ENCODE measurements at regions not wholly inside any gene's neighbourhood (a gene's known extent, or its start where the extent isn't known, plus 50 kb on each side); places are given as distances from the start of the nearest gene placed in this dataset.
A peak's percentile ranks its signal among the peaks of the same experiment; 100 is the strongest.
"Not testable (repeated sequence)": the region's sequence is repeated elsewhere in the genome, so short reads cannot be mapped to it uniquely, and the experiment has no call there.

DNA sequence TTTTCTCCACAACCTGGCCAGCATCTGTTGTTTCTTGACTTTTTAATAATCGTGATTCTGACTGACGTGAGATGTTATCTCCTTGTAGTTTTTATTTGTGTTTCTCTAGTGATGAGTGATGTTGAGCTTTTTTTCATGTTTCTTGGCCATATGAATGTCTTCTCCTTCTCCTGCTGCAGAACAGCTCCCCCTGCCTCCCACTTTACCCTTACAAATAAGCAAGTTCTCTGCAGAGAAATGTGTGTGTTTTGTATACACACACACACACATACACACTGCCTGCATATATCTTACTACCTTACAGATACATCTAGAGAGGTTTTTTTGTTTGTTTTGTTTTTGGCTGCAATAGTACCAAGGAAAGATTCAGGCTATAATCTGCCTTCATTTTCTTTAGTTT, 88.7 kb upstream of the PHF24 start:
- intact Hi-C loops (cut with DNase I): no loop called here

DNA sequence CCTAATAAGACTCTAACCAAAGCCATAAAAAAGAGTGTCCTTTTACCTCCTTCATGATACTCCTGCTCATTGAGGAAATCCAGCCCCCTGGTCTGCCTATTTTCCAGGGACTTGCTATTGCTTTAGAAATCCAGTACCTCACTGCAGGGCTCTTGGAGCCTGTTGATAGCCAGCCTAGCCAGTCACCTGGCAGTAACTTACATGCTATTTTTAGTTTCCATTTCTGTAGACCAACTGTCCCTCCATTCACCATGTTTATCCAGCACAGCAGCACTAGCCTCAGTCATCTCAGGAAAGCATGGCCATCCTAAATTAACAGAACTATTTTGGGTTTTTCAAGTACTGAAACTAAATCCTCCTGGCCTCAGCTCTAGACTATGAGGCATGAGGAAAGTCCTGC, 91.5 kb upstream of the PHF24 start:
- no peak overlapping the region for H3K27ac ChIP-seq (replicated peaks in 1 of 4)
- TF ChIP-seq POLR2AphosphoS5 (IDR thresholded peaks at IDR 0.05): no peak
- no peak for TF ChIP-seq EP300 (IDR thresholded peaks at IDR 0.05)
- TF ChIP-seq, protein P1, sequence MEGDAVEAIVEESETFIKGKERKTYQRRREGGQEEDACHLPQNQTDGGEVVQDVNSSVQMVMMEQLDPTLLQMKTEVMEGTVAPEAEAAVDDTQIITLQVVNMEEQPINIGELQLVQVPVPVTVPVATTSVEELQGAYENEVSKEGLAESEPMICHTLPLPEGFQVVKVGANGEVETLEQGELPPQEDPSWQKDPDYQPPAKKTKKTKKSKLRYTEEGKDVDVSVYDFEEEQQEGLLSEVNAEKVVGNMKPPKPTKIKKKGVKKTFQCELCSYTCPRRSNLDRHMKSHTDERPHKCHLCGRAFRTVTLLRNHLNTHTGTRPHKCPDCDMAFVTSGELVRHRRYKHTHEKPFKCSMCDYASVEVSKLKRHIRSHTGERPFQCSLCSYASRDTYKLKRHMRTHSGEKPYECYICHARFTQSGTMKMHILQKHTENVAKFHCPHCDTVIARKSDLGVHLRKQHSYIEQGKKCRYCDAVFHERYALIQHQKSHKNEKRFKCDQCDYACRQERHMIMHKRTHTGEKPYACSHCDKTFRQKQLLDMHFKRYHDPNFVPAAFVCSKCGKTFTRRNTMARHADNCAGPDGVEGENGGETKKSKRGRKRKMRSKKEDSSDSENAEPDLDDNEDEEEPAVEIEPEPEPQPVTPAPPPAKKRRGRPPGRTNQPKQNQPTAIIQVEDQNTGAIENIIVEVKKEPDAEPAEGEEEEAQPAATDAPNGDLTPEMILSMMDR (IDR thresholded peaks at IDR 0.05): no peak
- no peak for TF ChIP-seq POLR2A (IDR thresholded peaks at IDR 0.05; ENCODE audit: low read depth)
- no peaks in the 10 kb centered on the region for H3K36me3 ChIP-seq
- no peak overlapping the region for H3K4me3 ChIP-seq
- H3K4me1 ChIP-seq: no peaks in the 10 kb centered on the region
- H3K27me3 ChIP-seq: no peaks in the 10 kb centered on the region
- no peak for DNase-seq (ENCODE audit: extremely low spot score)
- intact Hi-C loops (cut with DNase I): no loop called here
- H3K9me3 ChIP-seq: peaks cover 0 to 26% (median 17%) of the 10 kb centered on the region in 4 donors

More for the DNA sequence above, 88.7 kb upstream of the PHF24 start:
- peak; percentile 3 for DNase-seq (ENCODE audit: extremely low spot score)
- Histone ChIP-seq H3K4me1 (no peaks in the 10 kb centered on the region), H3K36me3 (no peaks in the 10 kb centered on the region), H3K9me3 (peaks cover 0 to 16% (median 9%) of the 10 kb centered on the region in 4 donors), H3K27me3 (no peaks in the 10 kb centered on the region), H3K4me3 (no peak overlapping the region), H3K27ac (replicated peaks in 1 of 4) (no peak overlapping the region)
- 46% methylated on average over 2 of the region's 2 CpGs for WGBS
- TF ChIP-seq POLR2A (IDR thresholded peaks at IDR 0.05; ENCODE audit: low read depth): no peak
- no peak for TF ChIP-seq POLR2AphosphoS5 (IDR thresholded peaks at IDR 0.05)
- no peak for TF ChIP-seq EP300 (IDR thresholded peaks at IDR 0.05)
- TF ChIP-seq, protein P1 (IDR thresholded peaks at IDR 0.05): no peak

DNA sequence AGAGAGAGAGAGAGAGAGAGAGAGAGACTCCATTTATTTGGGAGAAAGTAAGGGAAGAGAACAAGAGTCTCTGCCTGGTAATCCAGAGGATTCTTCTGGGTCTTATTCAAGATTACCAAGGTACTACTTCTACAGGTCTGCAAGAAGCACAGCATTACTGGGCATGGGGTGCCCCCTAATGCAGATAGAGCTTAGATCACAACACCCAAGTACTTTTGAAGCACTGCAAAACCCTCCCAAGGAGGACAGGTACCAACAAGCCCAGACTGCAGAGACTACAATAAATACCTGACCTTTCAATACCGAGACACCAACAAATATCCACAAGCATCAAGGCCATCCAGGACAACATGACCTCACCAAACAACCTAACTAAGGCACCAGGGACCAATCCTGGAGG, 94.7 kb upstream of the PHF24 start:
- no peaks in the 10 kb centered on the region for H3K27me3 ChIP-seq
- H3K4me3 ChIP-seq: no peak overlapping the region
- no peak overlapping the region for H3K27ac ChIP-seq (replicated peaks in 1 of 4)
- H3K36me3 ChIP-seq: no peaks in the 10 kb centered on the region
- 0% methylated on average over 1 of the region's 1 CpG for WGBS
- no peak for DNase-seq (ENCODE audit: extremely low spot score)
- intact Hi-C loops (cut with DNase I): no loop called here
- no peaks in the 10 kb centered on the region for H3K4me1 ChIP-seq
- TF ChIP-seq EP300 (IDR thresholded peaks at IDR 0.05) (no peak), POLR2AphosphoS5 (IDR thresholded peaks at IDR 0.05) (no peak), POLR2A (IDR thresholded peaks at IDR 0.05; ENCODE audit: low read depth) (no peak)
- TF ChIP-seq, protein P1 (IDR thresholded peaks at IDR 0.05): no peak
- peaks cover 0 to 28% (median 18%) of the 10 kb centered on the region in 4 donors for H3K9me3 ChIP-seq

DNA sequence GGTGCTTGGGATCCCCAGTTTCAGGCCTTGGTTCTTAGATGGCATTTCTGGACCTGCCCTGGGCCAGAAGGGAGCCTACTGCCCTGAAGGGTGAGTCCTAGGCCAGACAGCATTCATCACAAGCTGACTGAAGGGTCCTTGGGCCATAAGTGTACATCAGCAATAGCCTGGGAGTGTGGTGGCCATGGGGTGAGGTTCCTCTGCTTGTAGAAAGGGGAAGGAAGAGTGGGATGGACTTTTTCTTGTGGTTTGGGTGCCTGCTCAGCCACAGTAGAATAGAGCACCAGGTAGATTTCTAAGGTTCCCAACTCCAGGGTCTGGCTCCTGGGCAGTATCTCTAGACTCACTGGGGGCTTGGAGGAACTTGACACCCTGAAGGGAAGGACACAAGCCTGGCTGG, 95.2 kb upstream of the PHF24 start:
- Histone ChIP-seq H3K27ac (replicated peaks in 1 of 4) (no peak overlapping the region), H3K4me3 (no peak overlapping the region), H3K36me3 (no peaks in the 10 kb centered on the region), H3K27me3 (no peaks in the 10 kb centered on the region), H3K4me1 (no peaks in the 10 kb centered on the region), H3K9me3 (peaks cover 0 to 33% (median 20%) of the 10 kb centered on the region in 4 donors)
- TF ChIP-seq POLR2A (IDR thresholded peaks at IDR 0.05; ENCODE audit: low read depth) (no peak), POLR2AphosphoS5 (IDR thresholded peaks at IDR 0.05) (no peak)
- TF ChIP-seq, protein P1 (IDR thresholded peaks at IDR 0.05): no peak
- DNase-seq (ENCODE audit: extremely low spot score): no peak
- intact Hi-C loops (cut with DNase I): no loop called here

DNA sequence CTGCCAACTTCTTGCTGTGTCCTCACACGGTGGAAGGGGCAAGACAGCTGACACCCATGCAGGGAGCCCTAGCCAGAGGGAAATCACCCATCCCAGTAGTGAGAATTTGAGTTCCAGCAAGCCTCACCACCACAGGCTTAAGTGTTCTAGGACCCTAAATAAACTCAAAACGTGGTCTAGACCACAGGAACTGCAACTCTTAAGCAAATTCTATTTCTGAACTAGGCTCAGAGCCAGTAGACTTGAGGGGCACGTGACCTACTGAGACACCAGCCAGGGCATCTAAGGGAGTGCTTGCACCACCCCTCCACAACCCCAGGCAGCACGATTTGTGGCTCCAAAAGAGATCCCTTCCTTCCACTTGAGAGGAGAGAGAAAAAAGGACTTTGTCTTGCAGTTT, 96.0 kb upstream of the PHF24 start:
- 40% methylated on average over 4 of the region's 4 CpGs for WGBS
- H3K9me3 ChIP-seq: peaks cover 0 to 40% (median 22%) of the 10 kb centered on the region in 4 donors
- DNase-seq (ENCODE audit: extremely low spot score): no peak
- H3K4me1 ChIP-seq: no peaks in the 10 kb centered on the region
- H3K4me3 ChIP-seq: no peak overlapping the region
- intact Hi-C loops (cut with DNase I): no loop called here
- no peak overlapping the region for H3K27ac ChIP-seq (replicated peaks in 1 of 4)
- TF ChIP-seq, protein P1 (IDR thresholded peaks at IDR 0.05): no peak
- TF ChIP-seq EP300 (IDR thresholded peaks at IDR 0.05) (no peak), POLR2A (IDR thresholded peaks at IDR 0.05; ENCODE audit: low read depth) (no peak), POLR2AphosphoS5 (IDR thresholded peaks at IDR 0.05) (no peak)
- H3K36me3 ChIP-seq: no peaks in the 10 kb centered on the region
- no peaks in the 10 kb centered on the region for H3K27me3 ChIP-seq

DNA sequence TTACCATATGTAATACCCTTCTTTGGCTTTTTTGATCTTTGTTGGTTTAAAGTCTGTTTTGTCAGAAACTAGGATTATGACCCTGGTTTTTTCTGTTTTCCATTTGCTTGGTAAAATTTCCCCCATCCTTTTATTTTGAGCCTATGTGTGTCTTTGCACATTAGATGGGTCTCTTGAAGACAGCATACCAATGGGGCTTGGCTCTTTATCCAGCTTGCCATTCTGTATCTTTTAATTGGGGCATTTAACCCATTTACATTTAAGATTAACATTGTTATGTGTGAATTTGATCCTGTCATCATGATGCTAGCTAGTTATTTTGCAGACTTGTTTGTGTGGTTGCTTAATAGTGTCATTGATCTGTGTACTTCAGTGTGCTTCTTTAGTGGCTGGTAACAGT, 103.1 kb upstream of the PHF24 start:
- H3K36me3 ChIP-seq; DNase-seq (ENCODE audit: extremely low spot score); intact Hi-C loops (cut with DNase I); H3K27ac ChIP-seq (replicated peaks in 1 of 4); H3K4me1 ChIP-seq; H3K27me3 ChIP-seq; H3K4me3 ChIP-seq: not testable (repeated sequence)
- peaks cover 0 to 52% (median 22%) of the 10 kb centered on the region in 4 donors for H3K9me3 ChIP-seq

Measured in esophagus muscularis mucosa (tissue), 4 donors.